GM12878 (cell line): ENCODE measurements at regions not wholly inside any gene's neighbourhood (a gene's known extent, or its start where the extent isn't known, plus 50 kb on each side); places are given as distances from the start of the nearest gene placed in this dataset.

Experiments
- CTCF ChIP-seq, 3 experiments: IDR thresholded peaks in 2 of 3; conservative IDR thresholded peaks in 1 of 3; 2 replicates each; pipeline ENCODE4 v1.5.1; 2011; ENCODE audit warnings: low read depth in 3 of 3, low read length in 3 of 3, mild to moderate bottlenecking in 3 of 3, control low read depth in 2 of 3, moderate library complexity in 2 of 3, inconsistent platforms in 1 of 3, mixed read lengths in 1 of 3; ENCODE audit not compliant: control insufficient read depth in 2 of 3, insufficient read depth in 1 of 3; ENCODE audit errors: extremely low read depth in 1 of 3
- EP300 ChIP-seq, 2 experiments: fragments of 150-350 bp in 1 of 2; IDR thresholded peaks; 2 replicates each; pipeline ENCODE4 v1.6.1; 2011 to 2012; ENCODE audit warnings: low read depth in 2 of 2, low read length in 2 of 2, borderline replicate concordance in 1 of 2, improper control_type of control experiment in 1 of 2, inconsistent platforms in 1 of 2; ENCODE audit not compliant: control insufficient read depth in 1 of 2
- ZBTB33 ChIP-seq: fragments of 450-650 bp; IDR thresholded peaks from 2 replicates; pipeline ENCODE4 v1.6.1; 2017; ENCODE audit warnings: mild to moderate bottlenecking
- TF ChIP-seq, protein P1 (sequence below): IDR thresholded peaks from 2 replicates; pipeline ENCODE4 v1.6.1; 2012; ENCODE audit warnings: low read depth, low read length, improper control_type of control experiment
- TF ChIP-seq, protein P2 (sequence below): fragments of 150-350 bp; IDR thresholded peaks from 2 replicates; pipeline ENCODE4 v1.6.1; 2014; ENCODE audit warnings: mild to moderate bottlenecking, low read depth, low read length

DNA sequence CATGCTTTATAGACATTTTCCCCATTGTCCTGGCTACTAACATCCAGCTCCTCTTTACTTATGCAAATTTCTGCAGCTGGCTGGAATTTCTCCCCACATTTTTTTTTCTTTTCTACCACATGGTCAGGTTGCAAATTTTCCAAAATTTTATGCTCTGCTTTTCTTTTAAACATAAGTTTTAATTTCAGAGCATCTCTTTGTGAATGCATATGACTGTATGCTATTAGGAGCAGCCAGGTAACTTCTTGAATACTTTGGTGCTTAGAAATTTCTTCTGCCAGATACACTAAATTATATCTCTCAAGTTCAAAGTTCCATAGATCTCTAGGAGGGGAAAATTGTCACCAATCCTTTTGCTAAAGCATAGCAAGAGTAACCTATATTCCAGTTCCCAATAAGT lies 365.9 kb downstream of the LRFN5 start:
- TF ChIP-seq, protein P1, sequence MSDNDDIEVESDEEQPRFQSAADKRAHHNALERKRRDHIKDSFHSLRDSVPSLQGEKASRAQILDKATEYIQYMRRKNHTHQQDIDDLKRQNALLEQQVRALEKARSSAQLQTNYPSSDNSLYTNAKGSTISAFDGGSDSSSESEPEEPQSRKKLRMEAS = no peak
- TF ChIP-seq CTCF (IDR thresholded peaks at IDR 0.05 in 2 of 3, conservative IDR thresholded peaks at IDR 0.05 in 1 of 3; ENCODE audit: control insufficient read depth in 2 of 3, extremely low read depth in 1 of 3, insufficient read depth in 1 of 3, low read depth in 3 of 3, low read length in 3 of 3) (no peak), EP300 (IDR thresholded peaks at IDR 0.05; ENCODE audit: borderline replicate concordance in 1 of 2, control insufficient read depth in 1 of 2, low read depth in 2 of 2, low read length in 2 of 2) (no peak), ZBTB33 (no peak)
- TF ChIP-seq, protein P2, sequence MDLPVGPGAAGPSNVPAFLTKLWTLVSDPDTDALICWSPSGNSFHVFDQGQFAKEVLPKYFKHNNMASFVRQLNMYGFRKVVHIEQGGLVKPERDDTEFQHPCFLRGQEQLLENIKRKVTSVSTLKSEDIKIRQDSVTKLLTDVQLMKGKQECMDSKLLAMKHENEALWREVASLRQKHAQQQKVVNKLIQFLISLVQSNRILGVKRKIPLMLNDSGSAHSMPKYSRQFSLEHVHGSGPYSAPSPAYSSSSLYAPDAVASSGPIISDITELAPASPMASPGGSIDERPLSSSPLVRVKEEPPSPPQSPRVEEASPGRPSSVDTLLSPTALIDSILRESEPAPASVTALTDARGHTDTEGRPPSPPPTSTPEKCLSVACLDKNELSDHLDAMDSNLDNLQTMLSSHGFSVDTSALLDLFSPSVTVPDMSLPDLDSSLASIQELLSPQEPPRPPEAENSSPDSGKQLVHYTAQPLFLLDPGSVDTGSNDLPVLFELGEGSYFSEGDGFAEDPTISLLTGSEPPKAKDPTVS = no peak
